ENCODE measurements at regions not wholly inside any gene's neighbourhood (a gene's known extent, or its start where the extent isn't known, plus 50 kb on each side); places are given as distances from the start of the nearest gene placed in this dataset.

DNA sequence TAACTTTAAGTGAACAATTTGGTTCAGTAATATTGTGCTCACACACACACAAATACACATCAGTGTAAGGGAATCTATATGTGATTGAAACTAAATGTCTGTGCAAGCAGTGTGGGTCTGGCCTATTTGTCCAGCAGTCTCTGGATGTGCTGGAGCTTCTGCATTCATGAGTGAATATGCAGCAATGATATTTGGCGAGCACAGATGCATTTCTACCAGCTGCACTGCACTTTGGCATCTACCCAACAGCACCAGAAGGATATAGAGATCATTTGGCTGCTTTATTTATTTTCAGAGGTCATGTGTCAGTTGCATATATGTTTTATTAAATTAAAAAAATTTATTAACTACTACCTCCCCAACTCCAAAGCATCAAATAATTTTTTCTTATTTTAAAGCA lies 613.4 kb upstream of the NR3C2 start:
- TF ChIP-seq, protein P1, sequence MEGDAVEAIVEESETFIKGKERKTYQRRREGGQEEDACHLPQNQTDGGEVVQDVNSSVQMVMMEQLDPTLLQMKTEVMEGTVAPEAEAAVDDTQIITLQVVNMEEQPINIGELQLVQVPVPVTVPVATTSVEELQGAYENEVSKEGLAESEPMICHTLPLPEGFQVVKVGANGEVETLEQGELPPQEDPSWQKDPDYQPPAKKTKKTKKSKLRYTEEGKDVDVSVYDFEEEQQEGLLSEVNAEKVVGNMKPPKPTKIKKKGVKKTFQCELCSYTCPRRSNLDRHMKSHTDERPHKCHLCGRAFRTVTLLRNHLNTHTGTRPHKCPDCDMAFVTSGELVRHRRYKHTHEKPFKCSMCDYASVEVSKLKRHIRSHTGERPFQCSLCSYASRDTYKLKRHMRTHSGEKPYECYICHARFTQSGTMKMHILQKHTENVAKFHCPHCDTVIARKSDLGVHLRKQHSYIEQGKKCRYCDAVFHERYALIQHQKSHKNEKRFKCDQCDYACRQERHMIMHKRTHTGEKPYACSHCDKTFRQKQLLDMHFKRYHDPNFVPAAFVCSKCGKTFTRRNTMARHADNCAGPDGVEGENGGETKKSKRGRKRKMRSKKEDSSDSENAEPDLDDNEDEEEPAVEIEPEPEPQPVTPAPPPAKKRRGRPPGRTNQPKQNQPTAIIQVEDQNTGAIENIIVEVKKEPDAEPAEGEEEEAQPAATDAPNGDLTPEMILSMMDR (IDR thresholded peaks at IDR 0.05), result no peak
- no peak for TF ChIP-seq POLR2A (IDR thresholded peaks at IDR 0.05)
